ENCODE measurements at regions not wholly inside any gene's neighbourhood (a gene's known extent, or its start where the extent isn't known, plus 50 kb on each side); places are given as distances from the start of the nearest gene placed in this dataset.
A peak's percentile ranks its signal among the peaks of the same experiment; 100 is the strongest.

GRCh38 chr12:76636121-76636692 lies 76.6 kb upstream of the OSBPL8 start (continued):
- TF ChIP-seq PRDM10 (tag by site-specific recombination; IDR thresholded peaks at IDR 0.05): peak; percentile 26; the same call in 1 of the 2 replicates
- peak; percentile 51; the same call in 1 of the 2 replicates for TF ChIP-seq ZNF692 (tag by site-specific recombination; IDR thresholded peaks at IDR 0.05)
- TF ChIP-seq ZNF510 (tag by site-specific recombination; IDR thresholded peaks at IDR 0.05; ENCODE audit: insufficient replicate concordance): no peak
- TF ChIP-seq ZNF211 (tag by site-specific recombination; IDR thresholded peaks at IDR 0.05; ENCODE audit: low read depth): 0 out of 2 replicates have a peak, but pooled peaks have one; percentile 11
- no peak for TF ChIP-seq ZNF549 (tag by site-specific recombination; IDR thresholded peaks at IDR 0.05)
- TF ChIP-seq ZNF404 (tag by site-specific recombination; IDR thresholded peaks at IDR 0.05): no peak
- TF ChIP-seq ATF2 (tag by site-specific recombination; IDR thresholded peaks at IDR 0.05; ENCODE audit: low read depth): peak; percentile 67; the same call in 1 of the 2 replicates
- no peak for TF ChIP-seq ZNF19 (tag by site-specific recombination; IDR thresholded peaks at IDR 0.05; ENCODE audit: low read depth)
- no peak for TF ChIP-seq TCF7L2 (IDR thresholded peaks at IDR 0.05; ENCODE audit: borderline replicate concordance, low read depth, low read length)
- no peak for TF ChIP-seq EGR2 (tag by site-specific recombination; IDR thresholded peaks at IDR 0.05; ENCODE audit: low read depth)
- no peak for TF ChIP-seq ZNF266 (tag by site-specific recombination; IDR thresholded peaks at IDR 0.05; ENCODE audit: low read depth)
- TF ChIP-seq SP3 (tag by site-specific recombination; IDR thresholded peaks at IDR 0.05): peak; percentile 42; the same call in 1 of the 2 replicates
- peak; percentile 44; the same call in 1 of the 2 replicates for TF ChIP-seq ZNF518A (tag by site-specific recombination; conservative IDR thresholded peaks at IDR 0.05; ENCODE audit: low read depth)
- TF ChIP-seq ZNF394 (tag by site-specific recombination; IDR thresholded peaks at IDR 0.05; ENCODE audit: borderline replicate concordance): no peak
